ENCODE measurements at regions not wholly inside any gene's neighbourhood (a gene's known extent, or its start where the extent isn't known, plus 50 kb on each side); places are given as distances from the start of the nearest gene placed in this dataset.

GRCh38 chr5:2299388-2300220 is 416.9 kb upstream of the IRX4 start:
- in situ Hi-C loops (cut with MboI; ENCODE audit: low pct_unique_long_range_greater_than_20kb, low sequenced_read_pairs) = no loop called here

GRCh38 chr5:2298781-2299180 is 416.1 kb upstream of the IRX4 start:
- in situ Hi-C loops (cut with MboI; ENCODE audit: low pct_unique_long_range_greater_than_20kb, low sequenced_read_pairs) = no loop called here
- no peak for DNase-seq

More at GRCh38 chr5:2299388-2300220, 416.9 kb upstream of the IRX4 start:
- no peak for DNase-seq

DNA sequence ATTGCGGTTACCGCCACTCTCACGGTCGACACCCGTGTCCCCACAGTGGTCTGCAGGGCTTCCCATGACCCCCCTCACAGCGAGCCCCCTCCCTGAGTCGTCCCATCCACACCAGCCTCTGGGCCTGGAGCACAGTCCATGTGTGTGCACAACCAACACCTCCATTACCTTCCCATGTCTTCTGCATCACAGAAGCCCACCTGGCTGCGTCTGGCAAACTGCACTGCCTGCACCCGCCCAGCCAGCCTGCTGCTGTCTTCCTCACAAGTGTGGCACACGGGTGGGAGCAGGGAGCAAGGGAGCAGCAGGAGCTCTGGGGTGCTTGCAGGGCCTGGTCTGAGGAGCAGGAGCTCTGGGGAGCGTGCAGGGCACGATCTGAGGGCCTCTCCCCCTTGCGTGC is 415.3 kb upstream of the IRX4 start:
- in situ Hi-C loops (cut with MboI; ENCODE audit: low pct_unique_long_range_greater_than_20kb, low sequenced_read_pairs) = no loop called here
- DNase-seq = no peak

GRCh38 chr5:2295476-2295875 is 412.8 kb upstream of the IRX4 start:
- in situ Hi-C loops (cut with MboI; ENCODE audit: low pct_unique_long_range_greater_than_20kb, low sequenced_read_pairs) = no loop called here
- DNase-seq = no peak

DNA sequence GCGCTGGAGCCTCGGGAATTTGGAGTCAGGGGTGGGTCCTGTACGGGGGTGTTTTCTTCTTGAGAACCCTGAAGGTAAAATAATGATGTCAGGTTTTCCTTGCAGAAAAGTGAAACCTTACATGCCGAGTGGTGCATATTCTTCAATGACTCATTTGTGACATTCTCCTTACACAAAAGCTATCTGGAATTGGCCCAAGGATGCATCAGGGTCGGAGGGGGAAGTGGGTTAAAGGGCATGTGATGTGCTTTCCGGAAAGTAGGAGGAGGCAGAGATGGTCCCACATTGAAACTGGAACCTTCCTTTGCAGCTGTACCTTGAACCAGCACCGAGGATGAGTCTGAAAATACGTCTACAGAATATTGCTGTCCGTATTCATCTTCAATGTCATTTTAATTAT is 411.2 kb upstream of the IRX4 start:
- in situ Hi-C loops (cut with MboI; ENCODE audit: low pct_unique_long_range_greater_than_20kb, low sequenced_read_pairs) = no loop called here
- no peak for DNase-seq

DNA sequence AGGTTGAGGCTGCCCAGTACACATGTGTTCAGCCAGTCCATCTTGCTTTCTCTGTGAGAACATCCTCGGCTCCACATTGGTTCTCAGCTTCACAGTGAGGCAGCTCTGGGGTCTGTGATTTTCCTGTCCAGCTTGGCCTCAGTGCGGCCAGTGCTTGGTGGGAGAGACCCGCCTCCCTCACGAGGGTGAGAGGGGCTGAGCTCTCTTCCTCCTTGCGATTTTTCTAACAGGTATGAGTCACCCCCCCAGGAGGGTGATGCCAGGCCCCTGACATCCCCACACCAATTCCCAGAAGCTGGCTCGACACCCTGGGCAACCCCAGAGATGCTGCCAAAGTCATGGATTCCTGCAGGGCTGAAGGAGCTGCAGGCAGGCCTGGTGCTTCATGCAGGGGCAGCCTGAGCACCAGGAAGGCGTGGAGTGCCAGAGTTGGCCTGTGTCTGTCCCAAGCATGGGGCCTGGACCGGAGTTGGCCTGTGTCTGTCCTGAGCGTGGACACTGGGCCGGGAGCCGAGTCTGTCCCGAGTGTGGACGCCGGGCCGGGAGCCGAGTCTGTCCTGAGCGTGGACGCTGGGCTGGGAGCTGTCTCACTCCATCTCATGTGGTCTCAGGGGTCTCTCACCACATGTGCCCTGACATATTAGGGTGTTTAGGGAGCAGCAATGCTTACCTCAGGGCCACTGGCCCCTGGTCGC is 408.6 kb upstream of the IRX4 start:
- DNase-seq = no peak
- in situ Hi-C loops (cut with MboI; ENCODE audit: low pct_unique_long_range_greater_than_20kb, low sequenced_read_pairs) = no loop called here

GRCh38 chr5:2289380-2289779 is 406.7 kb upstream of the IRX4 start:
- in situ Hi-C loops (cut with MboI; ENCODE audit: low pct_unique_long_range_greater_than_20kb, low sequenced_read_pairs) = no loop called here
- DNase-seq = no peak

GRCh38 chr5:2288968-2289367 is 406.2 kb upstream of the IRX4 start:
- DNase-seq = no peak
- in situ Hi-C loops (cut with MboI; ENCODE audit: low pct_unique_long_range_greater_than_20kb, low sequenced_read_pairs) = no loop called here

DNA sequence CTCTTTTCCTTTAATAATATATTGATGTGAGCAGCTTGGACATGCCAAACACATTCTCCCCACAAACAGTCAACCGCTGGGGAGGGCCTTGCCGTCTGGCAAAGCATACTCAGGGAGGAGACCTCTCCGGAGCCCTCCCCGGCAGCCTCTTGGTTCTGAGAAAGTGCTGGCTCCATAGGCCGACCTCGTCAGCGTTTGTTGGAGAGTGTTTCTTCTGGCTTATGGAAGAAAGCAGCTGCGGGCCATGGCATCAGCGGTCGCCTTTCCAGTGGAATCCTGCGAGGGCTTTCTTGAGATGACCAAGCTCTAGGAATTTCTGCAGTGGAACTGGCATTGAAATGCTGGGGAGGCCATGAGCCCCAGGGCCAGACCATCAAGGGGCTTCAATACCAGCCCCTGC is 405.7 kb upstream of the IRX4 start:
- DNase-seq = no peak
- in situ Hi-C loops (cut with MboI; ENCODE audit: low pct_unique_long_range_greater_than_20kb, low sequenced_read_pairs) = no loop called here

DNA sequence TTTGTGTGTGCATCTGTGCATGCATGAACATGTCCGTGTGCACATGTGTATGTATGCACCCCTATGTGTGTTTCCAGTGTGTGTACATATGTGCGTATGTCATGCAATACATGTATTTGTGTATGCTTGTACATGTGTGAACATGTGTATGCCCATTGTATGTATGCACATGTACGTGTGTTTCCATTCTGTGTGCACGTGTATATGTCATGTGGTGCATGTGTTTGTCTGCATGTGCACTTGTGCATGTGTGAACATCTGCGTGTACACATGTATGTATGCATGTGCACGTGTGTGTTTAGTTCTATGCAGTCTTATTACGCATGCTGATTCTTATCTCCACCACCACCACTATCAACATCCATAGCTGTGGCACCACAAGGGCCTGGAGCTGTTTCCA is 403.5 kb upstream of the IRX4 start:
- in situ Hi-C loops (cut with MboI; ENCODE audit: low pct_unique_long_range_greater_than_20kb, low sequenced_read_pairs) = no loop called here
- DNase-seq = no peak

GRCh38 chr5:2284678-2285077 is 402.0 kb upstream of the IRX4 start:
- in situ Hi-C loops (cut with MboI; ENCODE audit: low pct_unique_long_range_greater_than_20kb, low sequenced_read_pairs) = no loop called here
- no peak for DNase-seq

DNA sequence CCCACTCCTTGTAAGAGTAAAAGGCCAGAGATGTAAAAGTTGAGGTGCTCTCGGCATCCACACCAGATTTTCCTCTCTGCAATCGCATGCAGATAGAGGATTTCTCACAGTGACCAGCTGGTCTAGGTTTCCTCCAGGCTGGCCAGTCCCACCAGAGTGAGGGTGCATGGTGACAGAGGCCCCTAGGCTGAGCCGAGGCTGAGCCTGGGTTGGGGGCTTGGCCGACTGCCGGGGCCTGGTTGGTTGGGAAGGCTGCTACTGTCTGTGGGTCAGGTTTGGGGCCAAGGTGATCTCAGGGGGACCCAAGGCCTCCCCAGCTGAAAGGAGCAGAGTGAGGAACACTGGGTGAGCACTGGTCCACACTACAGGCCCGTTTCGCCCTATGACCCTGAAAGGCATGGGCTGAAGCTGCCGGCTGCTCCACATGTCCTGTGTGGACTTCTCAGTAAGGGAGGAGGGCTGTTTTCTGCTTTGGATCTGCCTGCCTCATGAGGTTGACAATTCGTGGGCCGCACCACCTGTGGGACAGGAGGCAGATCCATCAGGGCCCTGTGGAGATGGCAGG is 400.8 kb upstream of the IRX4 start:
- DNase-seq = no peak
- in situ Hi-C loops (cut with MboI; ENCODE audit: low pct_unique_long_range_greater_than_20kb, low sequenced_read_pairs) = no loop called here

DNA sequence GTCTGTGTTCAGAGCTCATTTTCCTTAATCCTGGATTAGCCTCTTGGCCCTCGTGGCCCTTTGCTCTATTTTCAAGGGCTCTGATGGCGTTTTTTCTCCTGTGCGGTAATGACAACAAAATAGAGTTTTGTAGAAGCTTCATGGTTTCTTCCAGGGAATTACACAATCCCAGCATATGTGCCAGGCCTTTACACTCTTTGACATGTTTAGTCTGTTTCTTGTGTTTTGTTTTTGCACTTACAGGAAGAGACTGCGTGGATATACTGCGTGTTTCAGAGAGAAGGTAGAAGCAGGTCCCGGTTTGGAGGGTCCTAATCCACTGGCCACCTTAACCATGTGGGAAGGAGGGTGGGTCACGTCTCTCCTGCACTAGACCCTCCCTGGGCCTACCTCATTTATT is 400.2 kb upstream of the IRX4 start:
- in situ Hi-C loops (cut with MboI; ENCODE audit: low pct_unique_long_range_greater_than_20kb, low sequenced_read_pairs) = no loop called here
- no peak for DNase-seq

DNA sequence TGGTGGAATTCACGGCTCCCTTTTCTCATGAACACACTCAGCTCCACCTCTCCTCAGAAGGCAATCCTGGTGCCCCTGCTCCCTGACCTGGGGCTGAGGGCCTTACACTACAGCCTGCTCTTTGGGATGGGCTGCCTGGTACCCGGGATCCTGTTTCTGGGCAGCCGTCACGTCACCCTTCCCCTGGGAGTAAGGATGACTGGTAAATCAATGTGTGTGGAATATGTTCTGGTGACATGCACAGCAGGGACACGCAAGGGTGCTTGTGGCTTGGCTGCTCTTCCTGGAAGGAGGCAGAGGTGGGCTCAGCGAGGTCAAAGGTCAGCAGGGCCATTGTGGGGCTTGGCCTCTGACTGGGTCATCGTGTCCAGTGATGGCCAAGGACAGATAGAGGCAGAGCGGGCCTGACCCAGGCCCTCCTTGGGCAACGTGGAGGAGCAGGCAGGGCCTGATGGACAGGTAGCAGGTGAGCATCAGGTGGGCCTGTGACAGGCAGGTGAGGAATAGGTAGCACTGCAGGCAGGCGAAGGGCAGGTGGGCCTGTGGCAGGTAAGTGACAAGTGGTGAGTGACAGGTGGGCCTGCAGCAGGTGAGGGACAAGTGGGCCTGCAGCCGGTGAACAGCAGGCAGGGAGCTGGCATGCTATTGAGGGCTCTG is 399.4 kb upstream of the IRX4 start:
- no peak for DNase-seq
- in situ Hi-C loops (cut with MboI; ENCODE audit: low pct_unique_long_range_greater_than_20kb, low sequenced_read_pairs) = no loop called here

GRCh38 chr5:2281446-2281845 is 398.7 kb upstream of the IRX4 start:
- in situ Hi-C loops (cut with MboI; ENCODE audit: low pct_unique_long_range_greater_than_20kb, low sequenced_read_pairs) = no loop called here
- DNase-seq = no peak

GRCh38 chr5:2280318-2280717 is 397.6 kb upstream of the IRX4 start:
- in situ Hi-C loops (cut with MboI; ENCODE audit: low pct_unique_long_range_greater_than_20kb, low sequenced_read_pairs) = no loop called here
- no peak for DNase-seq

DNA sequence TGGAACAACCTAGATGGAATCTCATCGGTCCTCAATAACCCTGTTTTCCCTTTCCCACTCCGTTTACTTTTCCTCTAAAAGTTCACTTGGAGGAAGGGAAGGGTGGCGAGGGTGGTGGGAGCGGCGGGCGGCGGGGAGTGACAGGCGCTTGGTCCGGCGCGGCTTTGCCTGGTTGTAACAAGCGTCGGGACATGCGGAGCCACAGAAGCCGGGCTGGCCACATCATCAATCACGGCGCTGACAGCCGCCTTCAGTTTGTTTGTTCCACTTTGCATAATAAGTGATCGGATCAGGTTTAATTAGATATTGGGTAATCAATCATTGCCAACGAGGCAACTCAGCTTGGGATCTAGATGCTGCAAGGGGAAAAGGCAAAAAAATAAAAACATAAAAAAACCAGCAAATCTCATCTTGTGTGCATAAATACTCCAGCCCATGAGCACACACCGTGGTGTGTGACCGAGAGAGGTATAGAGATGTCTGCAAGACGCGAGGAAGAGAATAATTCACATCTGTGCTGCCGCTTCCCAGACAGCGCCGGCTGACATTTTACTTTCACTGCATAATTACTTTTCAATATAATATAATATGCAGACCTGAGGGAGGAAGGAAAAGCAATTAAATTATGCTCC is 396.2 kb upstream of the IRX4 start:
- in situ Hi-C loops (cut with MboI; ENCODE audit: low pct_unique_long_range_greater_than_20kb, low sequenced_read_pairs) = no loop called here
- no peak for DNase-seq

- DNase-seq = no peak
- in situ Hi-C loops (cut with MboI; ENCODE audit: low pct_unique_long_range_greater_than_20kb, low sequenced_read_pairs) = no loop called here
Measured at GRCh38 chr5:2277886-2278285, 395.2 kb upstream of the IRX4 start.

DNA sequence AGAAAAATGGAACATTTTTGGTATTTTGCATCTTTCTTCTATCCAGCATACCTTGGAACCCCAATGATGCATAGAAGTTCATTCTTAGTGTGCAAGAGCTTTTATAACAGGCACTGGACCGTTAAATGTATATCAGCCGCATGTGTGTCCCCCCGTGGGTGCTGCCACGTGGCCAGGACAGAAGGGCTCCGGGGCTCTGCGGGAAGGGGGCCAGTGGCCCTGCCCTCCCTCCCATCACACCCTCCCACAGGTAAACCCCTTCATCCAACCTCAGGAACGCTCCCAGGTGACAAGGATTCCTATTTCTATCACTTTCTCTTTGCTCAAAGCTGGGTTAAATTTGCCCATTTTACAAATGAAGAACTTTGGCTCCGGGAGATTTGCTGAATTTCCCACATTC is 393.4 kb upstream of the IRX4 start:
- in situ Hi-C loops (cut with MboI; ENCODE audit: low pct_unique_long_range_greater_than_20kb, low sequenced_read_pairs) = no loop called here
- no peak for DNase-seq

- DNase-seq = no peak
- in situ Hi-C loops (cut with MboI; ENCODE audit: low pct_unique_long_range_greater_than_20kb, low sequenced_read_pairs) = no loop called here
Measured at GRCh38 chr5:2272755-2273154, 390.0 kb upstream of the IRX4 start.

Data from KBM-7 (cell line).